22Rv1 (cell line): ENCODE measurements at regions not wholly inside any gene's neighbourhood (a gene's known extent, or its start where the extent isn't known, plus 50 kb on each side); places are given as distances from the start of the nearest gene placed in this dataset.

ENCODE experiments used
- ZFX ChIP-seq: fragments of 450-650 bp; IDR thresholded peaks from 2 replicates; pipeline ENCODE4 v1.6.1; 2017; ENCODE audit warnings: antibody characterized with exemption, borderline replicate concordance
- TF ChIP-seq, protein P1 (sequence below): fragments of 450-650 bp; IDR thresholded peaks from 2 replicates; pipeline ENCODE4 v1.5.1; 2017; ENCODE audit warnings: mild to moderate bottlenecking

GRCh38 chr16:73415286-73415685 lies 367.4 kb upstream of the ZFHX3 start:
- TF ChIP-seq, protein P1, sequence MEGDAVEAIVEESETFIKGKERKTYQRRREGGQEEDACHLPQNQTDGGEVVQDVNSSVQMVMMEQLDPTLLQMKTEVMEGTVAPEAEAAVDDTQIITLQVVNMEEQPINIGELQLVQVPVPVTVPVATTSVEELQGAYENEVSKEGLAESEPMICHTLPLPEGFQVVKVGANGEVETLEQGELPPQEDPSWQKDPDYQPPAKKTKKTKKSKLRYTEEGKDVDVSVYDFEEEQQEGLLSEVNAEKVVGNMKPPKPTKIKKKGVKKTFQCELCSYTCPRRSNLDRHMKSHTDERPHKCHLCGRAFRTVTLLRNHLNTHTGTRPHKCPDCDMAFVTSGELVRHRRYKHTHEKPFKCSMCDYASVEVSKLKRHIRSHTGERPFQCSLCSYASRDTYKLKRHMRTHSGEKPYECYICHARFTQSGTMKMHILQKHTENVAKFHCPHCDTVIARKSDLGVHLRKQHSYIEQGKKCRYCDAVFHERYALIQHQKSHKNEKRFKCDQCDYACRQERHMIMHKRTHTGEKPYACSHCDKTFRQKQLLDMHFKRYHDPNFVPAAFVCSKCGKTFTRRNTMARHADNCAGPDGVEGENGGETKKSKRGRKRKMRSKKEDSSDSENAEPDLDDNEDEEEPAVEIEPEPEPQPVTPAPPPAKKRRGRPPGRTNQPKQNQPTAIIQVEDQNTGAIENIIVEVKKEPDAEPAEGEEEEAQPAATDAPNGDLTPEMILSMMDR = no peak
- TF ChIP-seq ZFX = no peak
